GM12873 (cell line): ENCODE measurements at regions not wholly inside any gene's neighbourhood (a gene's known extent, or its start where the extent isn't known, plus 50 kb on each side); places are given as distances from the start of the nearest gene placed in this dataset.

Experiments
- CTCF ChIP-seq: IDR thresholded peaks from 2 replicates; pipeline ENCODE4 v1.5.1; 2012; ENCODE audit warnings: low read depth, mild to moderate bottlenecking, moderate library complexity, low read length, control low read depth; ENCODE audit not compliant: insufficient read depth; ENCODE audit errors: missing control alignments

- no peak for TF ChIP-seq CTCF
These were observed 609.6 kb upstream of the TLE4 start for GRCh38 chr9:78962156-78962555.

GRCh38 chr9:78963911-78964310, 607.9 kb upstream of the TLE4 start:
- no peak for TF ChIP-seq CTCF

- no peak for TF ChIP-seq CTCF
These were observed 604.1 kb upstream of the TLE4 start for GRCh38 chr9:78967596-78968217.

- TF ChIP-seq CTCF: no peak
These were observed 601.4 kb upstream of the TLE4 start for GRCh38 chr9:78970375-78970774.

- TF ChIP-seq CTCF: no peak
These were observed 600.2 kb upstream of the TLE4 start for GRCh38 chr9:78971540-78971939.

GRCh38 chr9:78972303-78972999, 599.3 kb upstream of the TLE4 start:
- TF ChIP-seq CTCF: no peak

- TF ChIP-seq CTCF: no peak
These were observed 597.9 kb upstream of the TLE4 start for GRCh38 chr9:78973907-78974306.
